ENCODE measurements at regions not wholly inside any gene's neighbourhood (a gene's known extent, or its start where the extent isn't known, plus 50 kb on each side); places are given as distances from the start of the nearest gene placed in this dataset.
A peak's percentile ranks its signal among the peaks of the same experiment; 100 is the strongest.

GRCh38 chr15:37219211-37219701 lies 118.9 kb upstream of the MEIS2 start:
- TF ChIP-seq CTCF (IDR thresholded peaks at IDR 0.05; ENCODE audit: low read depth, low read length, missing input control), result no peak
- no peak for TF ChIP-seq TAF1 (conservative IDR thresholded peaks at IDR 0.05)
- peak in 1 of 2 donors; percentile 25 for TF ChIP-seq EGR1 (IDR thresholded peaks at IDR 0.05; ENCODE audit: low read depth in 2 of 2)
- peak in 1 of 2 donors; percentile 41 for TF ChIP-seq RAD21 (IDR thresholded peaks at IDR 0.05)
- TF ChIP-seq ATF3 (IDR thresholded peaks at IDR 0.05), result peak; percentile 82
- peak; percentile 53 for TF ChIP-seq MAX (IDR thresholded peaks at IDR 0.05)
- peak; percentile 58 for TF ChIP-seq YY1 (IDR thresholded peaks at IDR 0.05)

All from liver (tissue), 3 donors.